ENCODE measurements at regions not wholly inside any gene's neighbourhood (a gene's known extent, or its start where the extent isn't known, plus 50 kb on each side); places are given as distances from the start of the nearest gene placed in this dataset.

DNA sequence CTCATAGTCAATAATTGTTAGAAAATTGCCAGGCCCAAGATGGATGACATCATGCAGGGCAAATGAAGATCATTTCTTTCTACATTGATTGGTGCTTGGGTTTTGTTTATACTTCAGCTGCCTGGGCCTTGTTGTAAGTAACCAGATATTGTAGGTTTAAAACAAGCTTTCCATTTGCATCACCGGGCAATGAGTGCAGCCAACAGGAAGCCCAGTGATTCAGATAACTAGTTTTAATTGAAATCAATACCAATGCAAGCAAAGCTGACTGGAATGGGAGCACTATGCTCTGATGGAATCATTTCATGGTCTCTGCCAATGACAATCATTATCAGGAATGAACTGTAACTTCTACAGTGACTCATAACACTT, 279.3 kb downstream of the DUSP6 start:
- no peaks in the 10 kb centered on the region for H3K27me3 ChIP-seq
- H3K9me3 ChIP-seq (ENCODE audit: low read depth), result no peaks in the 10 kb centered on the region
- H3K79me2 ChIP-seq, result no peaks in the 10 kb centered on the region
- TF ChIP-seq EZH2phosphoT487 (IDR thresholded peaks at IDR 0.05; ENCODE audit: low read depth, severe bottlenecking, unreplicated experiment), result no peak
- TF ChIP-seq, protein P1, sequence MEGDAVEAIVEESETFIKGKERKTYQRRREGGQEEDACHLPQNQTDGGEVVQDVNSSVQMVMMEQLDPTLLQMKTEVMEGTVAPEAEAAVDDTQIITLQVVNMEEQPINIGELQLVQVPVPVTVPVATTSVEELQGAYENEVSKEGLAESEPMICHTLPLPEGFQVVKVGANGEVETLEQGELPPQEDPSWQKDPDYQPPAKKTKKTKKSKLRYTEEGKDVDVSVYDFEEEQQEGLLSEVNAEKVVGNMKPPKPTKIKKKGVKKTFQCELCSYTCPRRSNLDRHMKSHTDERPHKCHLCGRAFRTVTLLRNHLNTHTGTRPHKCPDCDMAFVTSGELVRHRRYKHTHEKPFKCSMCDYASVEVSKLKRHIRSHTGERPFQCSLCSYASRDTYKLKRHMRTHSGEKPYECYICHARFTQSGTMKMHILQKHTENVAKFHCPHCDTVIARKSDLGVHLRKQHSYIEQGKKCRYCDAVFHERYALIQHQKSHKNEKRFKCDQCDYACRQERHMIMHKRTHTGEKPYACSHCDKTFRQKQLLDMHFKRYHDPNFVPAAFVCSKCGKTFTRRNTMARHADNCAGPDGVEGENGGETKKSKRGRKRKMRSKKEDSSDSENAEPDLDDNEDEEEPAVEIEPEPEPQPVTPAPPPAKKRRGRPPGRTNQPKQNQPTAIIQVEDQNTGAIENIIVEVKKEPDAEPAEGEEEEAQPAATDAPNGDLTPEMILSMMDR (IDR thresholded peaks at IDR 0.05; ENCODE audit: poor library complexity), result no peak
- no peak for TF ChIP-seq EZH2 (IDR thresholded peaks at IDR 0.05; ENCODE audit: borderline replicate concordance)
- WGBS (ENCODE audit: low lambda C conversion rate, missing lambda C conversion rate), result 83% methylated on average over 1 of the region's 1 CpG
- no peak overlapping the region for H3K4me2 ChIP-seq
- H3K4me1 ChIP-seq (ENCODE audit: insufficient read depth), result no peaks in the 10 kb centered on the region
- H2AFZ ChIP-seq, result no peak overlapping the region
- DNase-seq (ENCODE audit: low spot score), result no peak
- no peaks in the 10 kb centered on the region for H3K9me2 ChIP-seq (replicated peaks; ENCODE audit: insufficient read depth)
- no peak overlapping the region for H3K4me3 ChIP-seq
- no peak overlapping the region for H3K27ac ChIP-seq
- no peaks in the 10 kb centered on the region for H3K36me3 ChIP-seq (replicated peaks; ENCODE audit: insufficient read depth, low read depth)
- no peaks in the 10 kb centered on the region for H4K20me1 ChIP-seq (ENCODE audit: insufficient read depth, poor library complexity, severe bottlenecking)

DNA sequence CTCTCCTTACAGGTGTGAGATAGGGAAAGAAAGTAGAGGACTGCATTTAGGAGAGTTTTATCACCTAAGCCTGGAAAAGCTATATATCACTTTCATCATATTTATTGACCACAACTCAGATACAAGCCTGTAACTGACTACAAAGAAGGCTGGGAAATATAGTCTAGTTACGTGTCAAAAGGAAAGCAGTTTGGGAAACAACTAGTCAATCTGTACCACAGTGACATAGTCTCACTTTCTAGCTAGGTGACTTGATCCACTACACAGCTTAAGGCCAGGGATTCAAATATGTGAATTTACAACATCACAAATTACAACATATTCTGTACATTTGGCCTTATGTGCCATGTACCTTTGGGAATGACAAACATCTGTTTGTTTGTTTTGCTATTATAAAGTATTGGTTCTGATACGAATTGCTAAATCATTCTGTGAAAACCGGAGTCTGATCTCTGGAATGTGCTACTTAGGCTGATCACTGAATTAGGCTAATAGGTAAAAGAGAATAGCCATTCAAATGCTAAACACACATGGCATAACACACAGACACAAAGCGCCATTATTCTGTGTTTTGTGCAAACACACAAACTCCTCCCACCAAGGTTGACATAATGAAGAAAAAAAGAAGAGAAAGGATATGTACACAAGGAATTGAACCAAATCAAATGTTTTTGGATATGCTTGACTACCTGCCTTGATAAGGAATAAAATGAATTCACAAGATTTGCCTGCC, 279.8 kb downstream of the DUSP6 start:
- Histone ChIP-seq H3K4me3 (no peak overlapping the region), H3K27me3 (no peaks in the 10 kb centered on the region), H3K27ac (no peak overlapping the region), H3K9me2 (replicated peaks; ENCODE audit: insufficient read depth) (no peaks in the 10 kb centered on the region), H3K4me2 (no peak overlapping the region), H4K20me1 (ENCODE audit: insufficient read depth, poor library complexity, severe bottlenecking) (no peaks in the 10 kb centered on the region), H2AFZ (no peak overlapping the region), H3K4me1 (ENCODE audit: insufficient read depth) (no peaks in the 10 kb centered on the region), H3K36me3 (replicated peaks; ENCODE audit: insufficient read depth, low read depth) (no peaks in the 10 kb centered on the region), H3K79me2 (no peaks in the 10 kb centered on the region), H3K9me3 (ENCODE audit: low read depth) (no peaks in the 10 kb centered on the region)
- DNase-seq (ENCODE audit: low spot score), result no peak
- WGBS (ENCODE audit: low lambda C conversion rate, missing lambda C conversion rate), result 81% methylated on average over 4 of the region's 4 CpGs
- TF ChIP-seq, protein P1 (IDR thresholded peaks at IDR 0.05; ENCODE audit: poor library complexity), result no peak
- TF ChIP-seq EZH2 (IDR thresholded peaks at IDR 0.05; ENCODE audit: borderline replicate concordance) (no peak), EZH2phosphoT487 (IDR thresholded peaks at IDR 0.05; ENCODE audit: low read depth, severe bottlenecking, unreplicated experiment) (no peak)

DNA sequence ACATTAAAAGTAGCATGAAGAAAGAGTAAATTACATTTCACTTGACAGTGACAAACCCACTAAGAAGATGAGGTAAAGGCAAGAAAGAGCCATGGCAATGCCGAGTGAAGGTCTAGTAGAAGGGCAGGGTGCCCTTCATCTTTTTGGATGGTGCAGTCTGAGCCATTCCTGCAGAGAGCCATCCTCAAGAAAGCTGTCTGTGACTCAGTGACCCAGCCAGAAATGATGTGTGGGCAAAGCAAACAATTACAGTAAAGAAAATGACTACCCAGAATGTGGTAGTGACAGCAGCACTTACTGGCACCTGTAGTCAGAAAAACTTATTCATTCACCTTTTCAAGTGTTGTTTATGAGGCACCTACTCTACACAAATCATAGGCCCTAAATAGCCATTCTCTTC, 281.7 kb downstream of the DUSP6 start:
- 100% methylated on average over 1 of the region's 1 CpG for WGBS (ENCODE audit: low lambda C conversion rate, missing lambda C conversion rate)

More for the DNA sequence above, 281.7 kb downstream of the DUSP6 start:
- no peaks in the 10 kb centered on the region for H3K79me2 ChIP-seq
- H3K4me3 ChIP-seq, result no peak overlapping the region
- H4K20me1 ChIP-seq (ENCODE audit: insufficient read depth, poor library complexity, severe bottlenecking), result no peaks in the 10 kb centered on the region
- H3K4me2 ChIP-seq, result no peak overlapping the region
- no peak overlapping the region for H3K27ac ChIP-seq
- no peak for DNase-seq (ENCODE audit: low spot score)
- H3K9me2 ChIP-seq (replicated peaks; ENCODE audit: insufficient read depth), result no peaks in the 10 kb centered on the region
- H3K36me3 ChIP-seq (replicated peaks; ENCODE audit: insufficient read depth, low read depth), result no peaks in the 10 kb centered on the region
- no peaks in the 10 kb centered on the region for H3K9me3 ChIP-seq (ENCODE audit: low read depth)
- H3K4me1 ChIP-seq (ENCODE audit: insufficient read depth), result no peaks in the 10 kb centered on the region
- H2AFZ ChIP-seq, result no peak overlapping the region
- TF ChIP-seq, protein P1 (IDR thresholded peaks at IDR 0.05; ENCODE audit: poor library complexity), result no peak
- no peak for TF ChIP-seq EZH2 (IDR thresholded peaks at IDR 0.05; ENCODE audit: borderline replicate concordance)
- TF ChIP-seq EZH2phosphoT487 (IDR thresholded peaks at IDR 0.05; ENCODE audit: low read depth, severe bottlenecking, unreplicated experiment), result no peak
- no peaks in the 10 kb centered on the region for H3K27me3 ChIP-seq

Data from hepatocyte (in vitro differentiated cells).